A673 (cell line): ENCODE measurements at regions not wholly inside any gene's neighbourhood (a gene's known extent, or its start where the extent isn't known, plus 50 kb on each side); places are given as distances from the start of the nearest gene placed in this dataset.

Experiments used
- BruUV-seq: library from RNA; stranded (reverse); fragments of 400-500 nt; replicated peaks from 2 replicates; lab custom pipeline; 2021; lab: Mats Ljungman, UMichigan
- CTCF ChIA-PET: fragments of 300-600 bp; sonication (Branson Sonifier 250); formaldehyde crosslinking; loops from one replicate; lab custom pipeline; 2022; ENCODE audit warnings: antibody characterized with exemption; lab: Charles Lee
- POLR2A ChIA-PET: fragments of 300-600 bp; sonication (Branson Sonifier 250); formaldehyde crosslinking; loops from one replicate; lab custom pipeline; 2022; ENCODE audit warnings: antibody characterized with exemption; ENCODE audit not compliant: low non-redundant PET; lab: Charles Lee
- DNase-seq: peaks from one replicate; pipeline ENCODE4 v3.0.0-alpha.2; 2015; ENCODE audit warnings: low spot score
- H3K27ac ChIP-seq: fragments of 200-600 bp; sonication (generic); 2 replicates; pipeline ENCODE4 v1.5.1; 2016; ENCODE audit warnings: mixed run types, low read depth, mild to moderate bottlenecking, mixed read lengths, antibody characterized with exemption, low read length; ENCODE audit not compliant: poor library complexity, severe bottlenecking
- H3K27me3 ChIP-seq: fragments of 200-600 bp; sonication (generic); replicated peaks from 2 replicates; pipeline ENCODE4 v1.6.1; 2017; ENCODE audit warnings: mixed run types, low read depth, mild to moderate bottlenecking, mixed read lengths, antibody characterized with exemption, low read length; ENCODE audit not compliant: insufficient read depth, poor library complexity
- H3K36me3 ChIP-seq: fragments of 200-600 bp; sonication (generic); 2 replicates; pipeline ENCODE4 v1.6.1; 2016; ENCODE audit warnings: mixed run types, mild to moderate bottlenecking, mixed read lengths, antibody characterized with exemption, low read length; ENCODE audit not compliant: insufficient read depth, poor library complexity, severe bottlenecking
- H3K4me1 ChIP-seq: fragments of 200-600 bp; sonication (generic); 2 replicates; pipeline ENCODE4 v1.6.1; 2017; ENCODE audit warnings: mixed run types, mild to moderate bottlenecking, mixed read lengths, antibody characterized with exemption, low read length; ENCODE audit not compliant: insufficient read depth, poor library complexity, severe bottlenecking
- H3K4me3 ChIP-seq: fragments of 200-600 bp; sonication (generic); 2 replicates; pipeline ENCODE4 v1.5.1; 2016; ENCODE audit warnings: low read depth, mixed run types, mild to moderate bottlenecking, mixed read lengths, low read length; ENCODE audit not compliant: poor library complexity, severe bottlenecking
- H3K9me3 ChIP-seq: fragments of 200-600 bp; sonication (generic); 2 replicates; pipeline ENCODE4 v1.6.1; 2016; ENCODE audit warnings: mixed run types, low read depth, mild to moderate bottlenecking, mixed read lengths, antibody characterized with exemption, low read length; ENCODE audit not compliant: poor library complexity, severe bottlenecking
- EZH2 ChIP-seq: fragments of 200-600 bp; sonication (generic); IDR thresholded peaks from 2 replicates; pipeline ENCODE4 v1.6.1; 2017; ENCODE audit warnings: borderline replicate concordance, low read depth, mild to moderate bottlenecking, mixed read lengths, antibody characterized with exemption, low read length; ENCODE audit not compliant: poor library complexity, severe bottlenecking
- intact Hi-C: fragments of 100-400 bp; cut with micrococcal nuclease; formaldehyde crosslinking; loops from one replicate; pipeline ENCODE4 v1.10.0; 2022; ENCODE audit not compliant: unreplicated experiment
- TF ChIP-seq, protein P1 (sequence below): fragments of 300-800, 200-600 bp; sonication (generic); conservative IDR thresholded peaks from 2 replicates; pipeline ENCODE4 v1.5.1; 2017; ENCODE audit warnings: low read depth, mild to moderate bottlenecking, antibody characterized with exemption, low read length, moderate library complexity, mixed read lengths

DNA sequence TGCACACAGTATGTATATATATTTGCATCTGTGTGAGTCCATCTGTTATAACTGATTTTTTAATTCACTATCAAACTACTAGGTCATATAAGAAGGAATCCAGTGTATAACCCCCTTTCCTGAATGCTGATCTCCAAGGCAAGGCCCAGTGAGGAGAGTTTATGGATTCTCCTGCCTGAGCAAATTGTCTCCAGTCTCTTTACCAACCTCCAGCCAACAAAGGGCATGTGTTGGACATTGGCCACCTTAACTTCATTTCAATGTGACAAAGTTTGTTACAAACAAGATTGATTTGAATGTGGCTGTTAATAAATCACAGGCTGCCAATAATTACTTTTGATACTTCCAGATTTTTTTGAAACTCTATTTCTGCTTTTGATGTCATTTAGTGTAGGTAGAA is 191.6 kb downstream of the HAO1 start:
- ChIA-PET POLR2A (no interaction called here), CTCF (no interaction called here)
- no peak for DNase-seq
- Histone ChIP-seq H3K9me3 (no peaks in the 10 kb centered on the region), H3K27me3 (peaks cover under 1% of the 10 kb centered on the region), H3K36me3 (no peaks in the 10 kb centered on the region), H3K4me3 (no peak overlapping the region), H3K27ac (no peak overlapping the region), H3K4me1 (no peaks in the 10 kb centered on the region)
- intact Hi-C loops: no loop called here
- no peak for TF ChIP-seq EZH2
- TF ChIP-seq, protein P1, sequence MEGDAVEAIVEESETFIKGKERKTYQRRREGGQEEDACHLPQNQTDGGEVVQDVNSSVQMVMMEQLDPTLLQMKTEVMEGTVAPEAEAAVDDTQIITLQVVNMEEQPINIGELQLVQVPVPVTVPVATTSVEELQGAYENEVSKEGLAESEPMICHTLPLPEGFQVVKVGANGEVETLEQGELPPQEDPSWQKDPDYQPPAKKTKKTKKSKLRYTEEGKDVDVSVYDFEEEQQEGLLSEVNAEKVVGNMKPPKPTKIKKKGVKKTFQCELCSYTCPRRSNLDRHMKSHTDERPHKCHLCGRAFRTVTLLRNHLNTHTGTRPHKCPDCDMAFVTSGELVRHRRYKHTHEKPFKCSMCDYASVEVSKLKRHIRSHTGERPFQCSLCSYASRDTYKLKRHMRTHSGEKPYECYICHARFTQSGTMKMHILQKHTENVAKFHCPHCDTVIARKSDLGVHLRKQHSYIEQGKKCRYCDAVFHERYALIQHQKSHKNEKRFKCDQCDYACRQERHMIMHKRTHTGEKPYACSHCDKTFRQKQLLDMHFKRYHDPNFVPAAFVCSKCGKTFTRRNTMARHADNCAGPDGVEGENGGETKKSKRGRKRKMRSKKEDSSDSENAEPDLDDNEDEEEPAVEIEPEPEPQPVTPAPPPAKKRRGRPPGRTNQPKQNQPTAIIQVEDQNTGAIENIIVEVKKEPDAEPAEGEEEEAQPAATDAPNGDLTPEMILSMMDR: no peak
- no TSS peak for BruUV-seq

DNA sequence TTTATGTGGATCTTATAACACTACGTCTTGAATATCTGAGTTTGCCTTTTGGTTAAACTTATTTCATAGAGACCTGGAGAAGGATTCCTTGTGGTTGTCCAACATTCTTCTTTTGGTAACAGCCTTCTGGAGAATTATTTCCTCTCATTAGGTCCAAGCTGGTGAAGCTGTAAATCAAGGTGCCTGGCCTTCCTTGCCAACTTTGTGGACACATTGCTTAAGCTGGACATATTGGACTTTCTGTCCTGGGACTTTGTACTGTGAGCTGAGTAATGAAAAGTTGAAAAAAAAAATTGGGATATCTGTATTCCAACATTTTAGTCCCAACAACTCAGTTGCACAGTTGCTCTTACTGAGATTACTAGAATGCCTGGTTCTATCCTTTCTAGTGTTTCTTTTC is 186.2 kb downstream of the HAO1 start:
- H3K27me3 ChIP-seq: peaks cover 19% of the 10 kb centered on the region
- no peak overlapping the region for H3K27ac ChIP-seq
- TF ChIP-seq, protein P1: no peak
- no peak for TF ChIP-seq EZH2
- no peak overlapping the region for H3K4me3 ChIP-seq
- no peaks in the 10 kb centered on the region for H3K9me3 ChIP-seq
- ChIA-PET POLR2A (no interaction called here), CTCF (no interaction called here)
- no peaks in the 10 kb centered on the region for H3K4me1 ChIP-seq
- no peak for DNase-seq
- no TSS peak for BruUV-seq
- H3K36me3 ChIP-seq: no peaks in the 10 kb centered on the region
- intact Hi-C loops: no loop called here

DNA sequence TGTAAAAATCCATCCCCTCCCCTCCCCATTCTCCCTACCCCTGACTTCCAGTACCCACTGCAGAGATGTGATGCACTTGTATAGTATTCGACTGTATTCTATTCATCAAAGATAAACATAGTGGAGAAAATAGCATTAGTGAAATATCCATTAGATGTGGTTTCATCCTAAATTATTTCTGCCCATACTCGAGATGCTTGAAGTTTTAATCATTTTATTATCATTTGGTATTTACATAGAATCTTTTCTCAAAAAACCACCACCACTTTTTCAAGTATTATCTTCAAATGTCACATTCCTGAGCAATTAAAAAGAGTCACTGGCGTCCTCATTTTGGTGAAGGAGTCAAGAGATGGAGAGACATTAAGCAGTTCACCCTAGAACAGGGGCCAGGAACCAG is 181.9 kb downstream of the HAO1 start:
- ChIA-PET CTCF (no interaction called here), POLR2A (no interaction called here)
- Histone ChIP-seq H3K27ac (no peak overlapping the region), H3K36me3 (no peaks in the 10 kb centered on the region), H3K4me3 (no peak overlapping the region), H3K4me1 (no peaks in the 10 kb centered on the region), H3K27me3 (peaks cover 19% of the 10 kb centered on the region), H3K9me3 (no peaks in the 10 kb centered on the region)
- intact Hi-C loops: no loop called here
- no peak for DNase-seq
- TF ChIP-seq EZH2: no peak
- TF ChIP-seq, protein P1: no peak
- BruUV-seq: no TSS peak
